HS-27A (cell line): ENCODE measurements at regions not wholly inside any gene's neighbourhood (a gene's known extent, or its start where the extent isn't known, plus 50 kb on each side); places are given as distances from the start of the nearest gene placed in this dataset.

ENCODE experiments used
- DNase-seq: peaks from one replicate; pipeline ENCODE4 v3.0.0-alpha.2; 2012; ENCODE audit warnings: low read depth, missing footprints

DNA sequence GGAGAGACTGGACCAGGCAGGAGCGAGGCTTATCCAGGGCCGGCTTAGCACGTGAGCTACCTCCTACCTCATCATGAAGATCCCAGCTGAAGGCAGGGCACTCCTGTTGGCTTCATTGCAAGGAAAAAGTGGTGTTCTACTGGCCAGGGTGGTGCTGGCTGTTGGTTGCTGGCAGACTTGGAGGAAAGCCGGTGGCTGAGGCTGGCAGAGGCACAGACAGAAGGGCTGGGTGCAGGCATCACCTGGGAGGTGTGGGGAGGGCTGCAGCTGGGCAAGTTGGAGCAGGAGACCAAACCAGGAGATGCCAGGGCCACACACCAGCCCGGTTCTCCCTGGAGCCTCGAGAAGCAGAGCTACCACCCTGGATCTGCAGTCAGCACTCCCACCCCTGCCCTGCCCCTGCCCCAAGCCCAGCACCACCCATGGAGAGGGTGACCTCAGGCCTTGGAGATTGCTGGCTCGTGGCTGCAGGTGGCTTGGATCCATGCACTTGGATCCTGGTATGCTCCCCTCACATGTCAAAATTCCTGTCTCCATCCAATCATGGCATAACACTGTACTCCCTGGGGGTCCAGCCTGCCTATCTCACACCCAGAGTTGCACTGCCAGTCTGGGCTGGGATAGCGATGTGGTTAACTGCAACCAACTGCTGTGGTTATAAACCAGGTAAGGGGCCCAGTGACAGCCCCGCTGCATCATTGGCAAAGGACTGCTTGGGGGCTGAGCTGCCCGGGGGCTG, 49.7 kb downstream of the GLI2 start:
- DNase-seq, result no peak

DNA sequence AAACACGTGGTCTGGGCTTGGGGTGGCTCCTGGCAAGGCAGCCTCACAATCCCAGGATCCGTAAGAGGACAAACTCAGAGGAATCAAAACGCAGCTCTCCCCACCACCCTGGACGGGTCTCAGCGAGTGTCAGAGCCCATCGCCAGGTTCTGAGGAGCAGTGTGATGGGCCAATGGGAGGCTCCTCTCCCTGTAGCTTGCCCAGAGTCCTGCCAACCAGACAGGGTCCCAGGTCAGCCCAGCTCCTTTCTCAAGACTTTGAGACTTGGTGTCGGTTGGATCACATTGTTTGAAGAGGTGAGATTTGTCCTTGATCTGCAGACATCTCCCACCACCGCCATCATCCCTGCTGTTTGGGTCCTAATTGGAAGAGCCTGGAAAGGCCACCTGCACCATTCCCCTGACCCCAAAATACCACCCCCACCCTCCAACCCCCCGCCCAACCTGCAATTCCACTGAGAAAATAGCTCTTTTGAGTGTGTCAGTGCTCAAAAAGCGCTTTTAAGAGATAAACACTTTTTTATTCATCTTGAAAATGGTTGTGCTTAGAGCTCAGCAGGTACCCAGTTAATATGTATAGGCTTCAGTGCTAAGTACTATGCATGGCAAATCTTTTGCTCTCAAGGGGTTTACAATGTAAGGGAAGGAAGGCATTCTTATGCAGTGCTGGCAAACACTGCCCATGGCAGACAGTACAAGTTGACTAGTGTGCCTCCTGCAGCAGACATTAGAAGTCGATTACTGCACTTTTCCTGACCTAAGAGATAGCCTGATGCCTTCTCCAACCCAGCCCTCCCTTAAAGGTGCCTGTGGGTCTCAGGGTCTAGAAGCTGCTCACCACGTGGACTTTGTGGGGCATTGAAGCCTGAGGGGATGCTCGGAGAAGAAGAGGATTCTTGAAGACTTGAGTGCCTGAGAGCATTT, 50.6 kb downstream of the GLI2 start:
- DNase-seq, result no peak

DNA sequence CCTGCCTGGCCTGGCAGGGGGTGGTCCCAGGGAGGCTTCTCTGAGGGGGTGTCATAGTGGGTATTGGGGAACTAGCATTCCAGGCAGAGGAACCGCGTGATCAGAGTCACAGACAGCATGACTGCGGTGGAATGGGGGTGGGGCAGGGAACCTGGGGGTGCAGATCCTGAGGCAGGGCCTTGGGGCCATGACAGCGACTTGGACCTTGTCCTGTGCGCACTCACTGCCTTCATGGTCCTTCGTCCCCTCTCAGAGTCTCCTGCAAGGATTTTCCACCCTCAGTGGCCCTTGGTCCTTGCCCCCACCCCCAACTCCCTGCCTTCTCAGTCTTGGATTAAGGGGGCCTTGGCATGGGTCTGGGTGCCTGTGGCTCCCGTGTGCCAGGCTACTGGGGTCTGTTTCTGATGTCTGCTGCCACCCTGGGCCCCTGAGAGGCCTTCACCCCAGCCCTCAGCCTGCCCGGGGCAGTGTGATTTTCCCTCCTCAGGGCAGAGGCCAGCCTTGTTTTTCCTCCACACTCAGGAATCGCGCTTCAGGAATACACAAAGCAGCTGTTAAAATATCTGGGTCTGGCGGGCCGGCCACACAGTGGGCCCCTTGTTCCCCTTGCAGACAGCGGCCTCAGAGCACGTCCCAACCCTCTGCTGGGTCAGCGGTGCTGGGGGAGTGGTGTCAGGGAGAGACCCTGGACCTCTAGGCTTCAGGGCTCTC, 51.6 kb downstream of the GLI2 start:
- DNase-seq, result no peak

DNA sequence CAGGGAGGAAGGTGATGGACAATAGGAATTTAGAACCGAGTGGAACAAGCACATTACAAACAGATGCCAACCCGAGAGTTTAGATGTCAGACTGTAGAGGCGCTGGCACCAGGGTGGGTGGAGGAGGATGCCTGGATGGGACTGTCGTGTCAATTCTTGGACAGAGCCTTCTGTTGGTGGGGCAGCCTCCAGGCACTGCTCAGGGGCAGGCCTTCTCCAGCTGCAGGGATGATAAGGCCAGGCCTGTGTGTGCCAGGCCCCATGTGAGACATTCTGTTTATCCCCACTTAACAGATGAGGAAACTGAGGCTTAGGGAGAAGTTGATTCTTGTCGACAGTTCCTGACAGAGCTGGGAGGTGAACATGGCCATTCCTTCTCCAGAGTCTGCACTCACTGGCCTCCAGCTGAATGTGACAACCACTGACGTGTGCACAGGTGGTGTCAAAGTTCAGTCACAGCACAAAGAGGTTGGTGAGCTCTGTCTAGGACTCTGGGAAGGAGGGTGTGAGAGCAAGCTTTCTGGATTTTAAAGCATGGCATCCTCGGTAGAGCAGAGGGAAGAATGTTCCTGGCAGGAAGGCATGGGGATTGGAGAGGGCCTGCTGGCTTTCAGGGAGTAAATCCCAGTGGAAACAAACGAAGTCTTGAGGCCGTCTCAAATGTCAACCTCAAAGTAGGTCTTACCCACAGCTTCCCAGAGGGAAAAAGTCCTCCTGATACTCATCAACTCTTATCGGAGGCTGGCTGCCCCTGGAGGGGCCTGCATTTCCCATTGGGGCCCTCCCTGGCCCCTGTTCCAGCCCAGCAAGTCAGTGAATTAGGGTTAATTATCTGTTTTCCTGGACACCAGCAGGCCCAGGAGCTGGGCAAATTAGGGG, 52.4 kb downstream of the GLI2 start:
- no peak for DNase-seq

DNA sequence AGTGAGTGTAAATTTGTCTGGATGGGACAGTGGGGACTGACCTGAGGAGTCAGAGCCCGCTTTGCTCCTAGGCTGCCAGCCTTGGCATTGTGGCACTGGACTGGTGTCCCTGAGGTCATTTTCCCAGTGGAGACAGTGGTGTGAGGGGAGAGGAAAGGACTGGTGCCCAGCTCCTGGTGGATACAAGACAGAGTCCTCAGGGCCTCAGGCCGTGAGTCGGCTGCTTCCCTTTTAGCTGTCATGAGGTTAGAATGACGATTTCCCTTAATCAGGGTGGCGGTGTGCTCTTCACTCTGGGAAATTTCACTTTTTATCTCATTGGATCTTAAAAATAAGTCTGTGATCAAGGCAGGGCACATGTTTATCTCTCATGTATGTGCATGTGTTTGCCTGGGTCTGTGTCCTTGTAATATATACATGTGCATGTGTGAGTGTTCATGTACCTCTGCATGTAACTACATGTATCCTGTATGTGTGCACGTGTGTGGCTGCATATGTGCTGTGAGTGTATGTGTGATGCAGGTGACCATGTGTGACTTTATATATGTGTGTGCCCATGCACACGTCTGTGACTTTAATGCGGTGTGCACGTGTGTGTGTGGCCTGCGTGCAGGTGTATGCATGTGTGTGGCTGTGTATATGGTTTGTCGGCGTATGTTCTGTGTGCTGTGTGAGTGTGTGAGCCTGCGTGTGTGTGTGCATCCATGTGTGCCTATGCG, 55.7 kb downstream of the GLI2 start:
- DNase-seq, result no peak

DNA sequence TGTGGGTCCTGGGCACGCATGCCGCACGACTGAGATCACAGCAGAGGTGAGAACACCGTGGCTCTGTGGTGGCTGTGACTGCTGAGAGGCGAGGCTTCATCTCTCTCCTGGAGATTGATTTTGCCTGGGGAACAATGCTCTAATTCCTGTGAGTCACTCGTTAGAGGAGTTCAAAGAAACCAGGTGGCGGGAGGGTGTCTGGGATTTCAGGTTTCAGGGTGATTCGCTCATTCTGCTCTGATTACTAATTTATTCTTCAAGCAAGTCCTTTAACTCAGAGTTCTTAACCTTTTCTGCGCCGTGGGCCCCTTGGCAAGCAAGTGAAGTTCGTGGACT, 56.3 kb downstream of the GLI2 start:
- no peak for DNase-seq

DNA sequence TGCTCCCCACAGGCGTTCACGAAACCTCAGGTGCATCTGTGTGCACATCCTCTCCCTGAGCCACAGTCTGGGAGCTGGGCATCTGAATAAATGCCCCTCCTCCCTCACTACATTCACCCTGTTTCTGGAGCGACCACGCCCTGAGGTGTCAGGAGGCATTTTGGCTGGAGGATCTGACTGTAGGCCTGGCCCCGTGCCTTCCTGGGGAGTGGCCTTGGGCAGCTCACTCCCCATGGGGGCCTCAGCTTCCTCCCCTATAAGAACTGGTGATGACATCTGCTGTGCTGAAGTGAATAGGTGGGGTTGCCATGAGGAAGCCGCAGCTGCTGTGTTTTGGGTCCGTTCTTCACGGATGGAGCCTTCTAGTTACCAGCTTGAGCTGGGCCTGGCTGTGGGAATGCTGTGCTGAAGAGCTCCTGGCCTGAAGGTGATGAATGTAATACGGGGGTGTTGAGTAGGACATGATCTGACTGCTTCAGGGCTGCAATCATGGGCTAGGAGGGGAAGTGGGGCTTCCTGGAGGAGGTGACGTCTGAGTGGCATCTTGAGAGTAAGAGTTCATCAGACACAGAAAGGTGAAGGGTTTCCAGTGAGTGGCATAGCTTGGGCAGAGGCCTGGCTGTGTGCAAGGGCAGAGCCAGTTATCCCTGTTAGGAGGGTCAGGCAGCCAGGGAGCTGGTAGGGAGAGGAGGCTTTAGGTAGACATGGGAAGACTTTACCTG, 58.2 kb downstream of the GLI2 start:
- DNase-seq, result no peak

DNA sequence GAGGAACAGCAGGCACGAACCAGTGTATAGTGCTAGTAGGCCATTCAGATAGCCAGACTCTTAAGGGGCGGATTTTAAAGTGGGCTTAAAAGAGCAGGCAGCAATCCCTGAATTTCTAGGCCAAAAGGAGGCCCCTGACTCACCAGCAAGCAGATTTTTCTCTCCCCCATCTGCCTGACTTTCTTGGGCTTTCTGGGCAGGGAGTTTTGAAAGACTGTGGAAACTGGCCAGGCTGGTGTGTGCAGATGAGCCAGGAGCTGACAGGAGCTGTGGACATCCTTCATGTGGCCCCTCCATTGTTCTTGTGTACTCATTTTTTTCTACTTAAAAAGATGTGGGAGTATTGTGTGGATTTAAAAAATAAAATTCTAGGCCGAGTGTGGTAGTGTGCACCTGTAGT, 59.0 kb downstream of the GLI2 start:
- DNase-seq, result no peak

DNA sequence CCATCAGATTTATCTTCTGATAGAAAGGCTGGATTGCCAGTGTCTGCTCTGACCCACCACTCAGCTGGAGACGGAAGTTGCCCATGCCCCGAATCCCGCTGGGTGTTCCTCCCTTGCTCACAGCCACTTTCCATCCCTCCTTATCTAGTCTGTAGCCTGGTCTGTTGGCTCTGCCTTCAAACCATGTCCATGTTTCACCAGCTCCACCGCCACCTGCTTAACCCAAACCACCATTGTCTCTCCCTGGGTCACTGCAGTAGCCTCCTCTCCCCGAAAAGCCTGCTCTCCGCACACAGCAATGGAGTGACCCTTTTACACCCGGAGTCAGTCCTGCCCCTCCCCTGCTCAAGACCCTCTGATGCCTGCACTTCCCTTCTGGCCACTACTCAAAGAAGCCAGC, 60.4 kb downstream of the GLI2 start:
- no peak for DNase-seq

DNA sequence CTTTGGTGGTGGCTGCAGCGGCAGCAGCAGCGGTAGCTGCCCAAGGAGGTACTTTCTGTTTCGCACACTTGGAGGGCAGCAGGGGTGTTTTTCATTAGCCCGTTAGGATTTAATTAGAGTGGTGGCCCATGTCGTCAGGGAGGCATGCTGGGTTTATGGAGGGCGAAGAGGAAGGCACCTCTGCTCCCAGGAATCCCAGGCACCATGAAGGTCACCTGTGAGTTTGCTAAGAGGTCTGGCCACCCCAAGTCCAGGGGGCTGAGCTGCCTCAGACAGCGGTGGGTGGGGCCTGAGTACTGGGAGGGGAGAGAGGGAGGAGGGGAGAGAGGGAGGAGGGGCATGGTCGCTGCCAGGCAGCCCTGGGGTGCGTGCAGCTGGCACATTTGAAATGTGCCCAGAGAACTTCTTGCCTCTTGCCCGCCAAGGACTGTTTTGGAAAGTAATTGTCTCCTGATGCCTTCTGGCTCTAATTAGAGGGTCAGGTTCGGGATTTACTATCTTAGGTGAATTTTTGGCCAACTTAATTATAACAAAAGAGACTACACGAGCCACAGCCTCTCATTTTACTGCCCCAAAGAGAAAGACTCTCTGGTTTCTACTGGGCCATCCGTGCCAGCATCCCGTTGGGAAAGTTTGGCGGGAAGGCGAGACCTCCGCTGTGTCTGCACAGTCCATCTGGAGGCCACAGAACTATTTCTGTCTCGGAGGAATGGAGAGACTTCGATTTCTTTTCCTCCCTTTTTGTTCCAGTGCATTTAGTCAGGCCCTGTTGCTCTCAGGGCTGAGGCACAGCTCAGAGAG, 62.0 kb downstream of the GLI2 start:
- no peak for DNase-seq

DNA sequence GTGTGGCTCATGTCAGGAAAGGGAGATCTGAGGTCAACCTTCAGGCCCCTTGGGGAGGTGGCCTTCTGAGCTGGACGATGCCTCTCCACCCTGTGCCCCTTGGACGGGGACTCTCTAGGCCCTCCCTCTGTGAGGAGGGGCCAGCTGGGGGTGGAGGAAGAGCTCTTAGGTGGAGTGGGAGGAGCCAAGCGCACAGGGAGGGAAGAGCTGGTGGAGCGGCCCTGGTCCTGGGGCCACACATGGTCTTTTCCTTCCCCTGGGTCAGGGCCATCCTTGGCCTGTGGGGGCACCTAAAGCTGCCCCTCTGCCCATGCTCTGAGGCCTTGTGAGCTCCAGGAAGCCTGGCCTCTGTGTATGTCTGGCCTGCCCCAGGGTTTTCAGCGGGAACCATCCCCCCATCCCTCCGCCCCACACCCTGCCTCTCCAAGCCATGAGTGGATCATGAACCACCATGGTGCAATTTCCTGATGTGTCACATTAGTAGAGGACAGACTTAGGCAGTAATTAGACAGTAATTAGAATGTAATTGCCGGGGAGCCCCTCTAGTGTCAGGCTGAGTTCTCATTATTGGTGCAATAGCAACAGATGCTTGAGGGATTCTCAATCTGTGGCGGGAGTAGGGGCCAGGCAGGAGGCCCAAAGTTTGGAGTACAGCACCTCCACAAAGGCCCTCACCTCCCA, 63.0 kb downstream of the GLI2 start:
- no peak for DNase-seq

DNA sequence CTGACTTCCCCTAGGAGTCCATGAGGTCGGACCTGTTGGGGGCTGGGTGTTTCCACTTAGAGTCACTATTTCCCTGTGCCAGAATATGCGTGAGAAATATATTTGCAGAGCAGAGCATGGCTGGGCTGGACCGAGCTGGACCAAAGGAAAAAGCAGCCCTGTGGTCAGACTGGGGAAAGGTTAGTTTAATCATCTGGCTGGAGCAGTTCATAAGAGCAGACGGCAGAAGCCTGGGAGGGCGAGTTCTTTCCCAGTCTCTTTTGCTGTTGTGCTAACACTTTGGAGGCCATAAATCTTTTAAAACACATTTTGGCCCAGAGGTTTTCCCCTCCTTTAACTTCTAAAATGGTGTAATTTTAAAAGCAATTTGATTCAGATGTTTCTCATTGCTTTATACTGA, 66.5 kb downstream of the GLI2 start:
- DNase-seq, result no peak

DNA sequence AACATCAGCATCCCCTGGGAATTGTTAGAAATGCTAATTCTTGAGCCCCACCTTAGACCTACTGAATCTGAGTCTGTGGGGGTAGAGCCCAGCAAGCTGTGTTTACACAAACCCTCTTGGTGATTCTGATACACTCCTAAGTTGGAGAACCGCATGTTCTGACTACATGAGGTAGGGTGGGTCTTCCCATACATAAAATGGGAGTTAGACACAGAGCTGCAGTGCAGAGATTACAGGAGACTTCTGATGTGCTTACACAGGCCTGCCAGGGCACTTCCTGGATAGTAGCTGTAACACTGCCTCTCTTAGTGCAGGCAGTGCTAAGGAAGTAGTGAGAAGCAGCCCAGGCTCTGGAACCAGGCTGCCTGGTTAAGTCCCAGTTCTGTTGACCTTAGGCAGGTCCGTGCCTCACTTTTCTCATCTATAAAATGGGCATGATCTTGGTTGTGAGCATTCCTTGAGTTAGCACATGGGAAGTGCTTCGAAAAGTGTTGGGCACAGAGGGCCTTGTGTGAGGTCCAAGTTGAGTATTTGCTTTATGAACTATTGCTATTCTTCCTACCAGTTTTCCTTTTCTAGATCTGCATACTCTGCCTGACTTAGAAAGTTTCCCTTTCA, 67.3 kb downstream of the GLI2 start:
- no peak for DNase-seq

DNA sequence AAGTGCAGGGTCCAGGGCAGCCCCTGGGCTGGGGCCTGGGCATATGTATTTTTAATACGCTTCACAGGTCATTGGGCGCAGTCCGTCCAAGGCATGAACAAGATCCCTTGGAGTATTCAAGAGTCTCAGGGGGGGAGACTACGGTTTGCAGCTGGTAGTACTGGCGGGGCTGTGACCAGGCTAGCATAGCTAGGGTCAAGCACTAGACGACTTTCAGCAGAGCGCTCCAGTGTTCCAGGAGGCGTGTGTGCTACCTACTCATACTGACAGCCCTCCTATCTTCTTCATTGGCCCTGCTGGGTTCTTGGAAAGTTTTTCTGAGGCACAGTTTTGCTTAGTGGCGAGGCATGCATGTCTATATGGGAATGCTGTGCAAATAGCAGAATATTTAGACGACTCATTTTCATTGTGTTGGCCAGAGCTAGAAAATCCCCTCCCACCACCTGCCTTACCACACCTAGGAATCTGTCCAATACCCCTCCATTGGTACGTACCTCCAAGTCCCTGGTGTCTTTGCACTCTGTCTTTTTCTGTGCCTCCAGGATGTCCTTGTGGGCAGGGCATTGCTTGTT, 68.2 kb downstream of the GLI2 start:
- no peak for DNase-seq

DNA sequence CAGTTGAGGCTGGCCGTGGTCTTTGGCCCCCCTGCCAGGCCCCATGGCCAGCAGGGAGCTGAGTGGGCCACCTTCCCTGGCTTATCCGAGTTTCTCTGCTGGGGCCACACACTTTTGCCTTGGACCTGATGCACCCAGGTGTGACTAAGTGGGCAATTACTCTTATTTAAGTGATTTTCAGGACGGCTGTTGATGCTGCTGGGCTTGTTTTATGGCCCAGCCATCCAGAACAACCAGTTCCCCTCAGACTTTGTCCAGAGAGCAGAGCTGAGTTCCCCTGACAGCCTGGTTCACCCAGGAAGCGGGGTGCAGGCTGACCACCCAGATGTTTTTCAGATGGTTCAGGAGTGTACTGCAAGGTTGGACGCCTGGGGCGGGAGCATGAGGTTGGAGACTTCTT, 68.8 kb downstream of the GLI2 start:
- no peak for DNase-seq

DNA sequence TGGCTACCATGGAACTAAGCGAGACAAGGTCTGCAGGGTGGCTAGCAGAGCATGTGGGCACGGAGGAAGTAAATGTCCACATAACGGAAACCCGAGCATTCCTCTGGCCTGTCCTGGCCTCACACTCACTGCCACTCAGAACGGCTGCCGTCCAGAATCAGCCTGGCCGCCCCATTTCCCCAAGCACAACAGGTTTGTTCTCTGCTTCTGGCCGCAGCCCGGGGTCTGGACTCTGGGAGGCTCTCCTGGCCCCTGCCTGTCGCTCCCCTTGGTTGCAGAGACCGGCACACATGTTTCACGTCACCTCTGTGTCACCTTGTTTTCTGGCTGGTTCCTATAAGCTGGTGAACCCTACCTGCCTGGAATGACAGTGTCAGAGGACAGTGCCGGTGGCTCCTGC, 69.3 kb downstream of the GLI2 start:
- DNase-seq, result no peak

DNA sequence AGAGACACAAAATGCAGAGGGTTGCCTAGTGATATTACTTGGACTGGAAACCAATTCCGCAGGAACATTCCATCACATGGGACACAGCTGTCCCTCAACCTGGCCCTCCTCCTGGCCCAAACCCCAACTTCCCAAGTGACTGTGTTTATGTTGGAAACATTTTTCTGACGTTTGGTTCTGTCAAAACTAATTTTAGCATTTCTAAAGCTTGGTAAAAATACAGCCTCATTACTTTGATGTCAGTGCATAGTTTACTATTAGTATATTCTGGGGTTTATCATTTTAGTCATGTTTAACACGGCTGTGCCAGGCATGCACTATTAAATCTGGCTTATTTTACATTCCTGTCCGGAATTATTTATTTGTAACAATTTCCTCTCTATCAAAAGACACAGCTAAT, 69.9 kb downstream of the GLI2 start:
- DNase-seq, result no peak

DNA sequence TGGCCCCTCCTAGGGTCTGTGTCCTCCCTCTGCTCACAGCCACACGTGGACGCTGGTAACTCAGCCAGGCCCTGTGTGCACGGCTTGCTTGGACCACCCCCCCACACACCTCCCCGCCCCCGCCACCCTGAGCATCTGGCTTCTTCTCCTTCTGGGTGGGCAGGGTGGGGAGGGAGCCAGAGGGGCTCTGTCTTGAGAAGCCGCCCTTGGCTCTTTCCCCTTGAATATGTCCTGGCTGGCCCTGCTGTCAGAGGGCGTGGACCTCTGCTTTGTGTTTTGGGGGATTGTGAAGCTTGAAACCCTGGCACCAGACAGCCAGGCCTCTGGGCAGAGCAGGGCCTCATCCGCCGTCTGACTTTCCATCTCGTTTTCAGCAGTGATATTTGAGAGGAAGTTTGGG, 72.1 kb downstream of the GLI2 start:
- no peak for DNase-seq
